SK-MEL-5 (cell line): ENCODE measurements at regions not wholly inside any gene's neighbourhood (a gene's known extent, or its start where the extent isn't known, plus 50 kb on each side); places are given as distances from the start of the nearest gene placed in this dataset.
"Not testable (repeated sequence)": the region's sequence is repeated elsewhere in the genome, so short reads cannot be mapped to it uniquely, and the experiment has no call there.

Experiments
- DNase-seq: peaks from one replicate; pipeline ENCODE4 v3.0.0-alpha.2; 2016; ENCODE audit warnings: low read depth, low spot score
- in situ Hi-C: cut with HindIII; loops from 2 replicates; pipeline ENCODE4 v1.10.0; 2016; ENCODE audit warnings: low sequenced_read_pairs, high pct_unique_total_duplicates, low pct_unique_long_range_greater_than_20kb

GRCh38 chr4:123522646-123523045 lies 126.1 kb downstream of the SPRY1 start:
- in situ Hi-C loops: no loop called here
- DNase-seq: no peak

- in situ Hi-C loops: no loop called here
- DNase-seq: no peak
Observed at GRCh38 chr4:123524958-123525628, 128.5 kb downstream of the SPRY1 start.

GRCh38 chr4:123526511-123526910 lies 129.9 kb downstream of the SPRY1 start:
- no peak for DNase-seq
- in situ Hi-C loops: no loop called here

- DNase-seq: no peak
Observed at GRCh38 chr4:123528501-123529277, 132.1 kb downstream of the SPRY1 start.

GRCh38 chr4:123529278-123529568 lies 132.6 kb downstream of the SPRY1 start:
- in situ Hi-C loops: no loop called here
- DNase-seq: no peak

More at GRCh38 chr4:123528501-123529277, 132.1 kb downstream of the SPRY1 start:
- in situ Hi-C loops: no loop called here

GRCh38 chr4:123530357-123530756 lies 133.8 kb downstream of the SPRY1 start:
- no peak for DNase-seq
- in situ Hi-C loops: no loop called here

GRCh38 chr4:123535037-123535748 lies 138.6 kb downstream of the SPRY1 start:
- in situ Hi-C loops: no loop called here
- no peak for DNase-seq

- in situ Hi-C loops: no loop called here
- DNase-seq: no peak
Observed at GRCh38 chr4:123536225-123536624, 139.6 kb downstream of the SPRY1 start.

- in situ Hi-C loops, DNase-seq: not testable (repeated sequence)
Observed at GRCh38 chr4:123537906-123538402, 141.4 kb downstream of the SPRY1 start.

GRCh38 chr4:123545667-123546572 lies 149.3 kb downstream of the SPRY1 start:
- in situ Hi-C loops: no loop called here
- DNase-seq: no peak

- no peak for DNase-seq
- in situ Hi-C loops: no loop called here
Observed at GRCh38 chr4:123546573-123547060, 150.0 kb downstream of the SPRY1 start.

GRCh38 chr4:123547216-123548165 lies 150.9 kb downstream of the SPRY1 start:
- in situ Hi-C loops: no loop called here
- DNase-seq: no peak

GRCh38 chr4:123553279-123553678 lies 156.7 kb downstream of the SPRY1 start:
- in situ Hi-C loops: no loop called here
- DNase-seq: no peak

GRCh38 chr4:123553733-123554637 lies 157.4 kb downstream of the SPRY1 start:
- no peak for DNase-seq
- in situ Hi-C loops: no loop called here

- no peak for DNase-seq
- in situ Hi-C loops: no loop called here
Observed at GRCh38 chr4:123554801-123555232, 158.2 kb downstream of the SPRY1 start.
